ENCODE measurements at regions not wholly inside any gene's neighbourhood (a gene's known extent, or its start where the extent isn't known, plus 50 kb on each side); places are given as distances from the start of the nearest gene placed in this dataset.
"Not testable (repeated sequence)": the region's sequence is repeated elsewhere in the genome, so short reads cannot be mapped to it uniquely, and the experiment has no call there.

GRCh38 chr10:131579251-131580071 lies 267.9 kb upstream of the TCERG1L start:
- no peak for DNase-seq (ENCODE audit: low read depth in 2 of 2)

- DNase-seq (ENCODE audit: low read depth in 2 of 2), result no peak
These were observed 268.6 kb upstream of the TCERG1L start for GRCh38 chr10:131580076-131580652.

GRCh38 chr10:131580674-131581073 lies 269.2 kb upstream of the TCERG1L start:
- DNase-seq (ENCODE audit: low read depth in 2 of 2), result no peak

- not testable (repeated sequence) for DNase-seq (ENCODE audit: low read depth in 2 of 2)
These were observed 270.0 kb upstream of the TCERG1L start for GRCh38 chr10:131581547-131581946.

- no peak for DNase-seq (ENCODE audit: low read depth in 2 of 2)
These were observed 272.8 kb upstream of the TCERG1L start for GRCh38 chr10:131584287-131584686.

GRCh38 chr10:131585761-131586160 lies 274.2 kb upstream of the TCERG1L start:
- no peak for DNase-seq (ENCODE audit: low read depth in 2 of 2)

GRCh38 chr10:131586958-131587357 lies 275.4 kb upstream of the TCERG1L start:
- DNase-seq (ENCODE audit: low read depth in 2 of 2), result no peak

GRCh38 chr10:131587976-131588680 lies 276.6 kb upstream of the TCERG1L start:
- DNase-seq (ENCODE audit: low read depth in 2 of 2), result no peak

- DNase-seq (ENCODE audit: low read depth in 2 of 2), result no peak
These were observed 277.2 kb upstream of the TCERG1L start for GRCh38 chr10:131588704-131589220.

- DNase-seq (ENCODE audit: low read depth in 2 of 2), result no peak
These were observed 279.0 kb upstream of the TCERG1L start for GRCh38 chr10:131590567-131590966.

- DNase-seq (ENCODE audit: low read depth in 2 of 2), result no peak
These were observed 280.4 kb upstream of the TCERG1L start for GRCh38 chr10:131591936-131592335.

GRCh38 chr10:131609176-131609575 lies 291.6 kb upstream of the PPP2R2D start:
- no peak for DNase-seq (ENCODE audit: low read depth in 2 of 2)

GRCh38 chr10:131615150-131615549 lies 285.7 kb upstream of the PPP2R2D start:
- no peak for DNase-seq (ENCODE audit: low read depth in 2 of 2)

- no peak for DNase-seq (ENCODE audit: low read depth in 2 of 2)
These were observed 284.8 kb upstream of the PPP2R2D start for GRCh38 chr10:131616040-131616439.

GRCh38 chr10:131617113-131617858 lies 283.5 kb upstream of the PPP2R2D start:
- DNase-seq (ENCODE audit: low read depth in 2 of 2), result no peak

- DNase-seq (ENCODE audit: low read depth in 2 of 2), result no peak
These were observed 282.1 kb upstream of the PPP2R2D start for GRCh38 chr10:131618587-131619267.

GRCh38 chr10:131620314-131620713 lies 280.5 kb upstream of the PPP2R2D start:
- DNase-seq (ENCODE audit: low read depth in 2 of 2), result no peak

GRCh38 chr10:131620904-131621303 lies 279.9 kb upstream of the PPP2R2D start:
- DNase-seq (ENCODE audit: low read depth in 2 of 2), result no peak

- DNase-seq (ENCODE audit: low read depth in 2 of 2), result no peak
These were observed 278.8 kb upstream of the PPP2R2D start for GRCh38 chr10:131621784-131622624.

- no peak for DNase-seq (ENCODE audit: low read depth in 2 of 2)
These were observed 275.8 kb upstream of the PPP2R2D start for GRCh38 chr10:131625041-131625440.
